ENCODE measurements at regions not wholly inside any gene's neighbourhood (a gene's known extent, or its start where the extent isn't known, plus 50 kb on each side); places are given as distances from the start of the nearest gene placed in this dataset.
"Not testable (repeated sequence)": the region's sequence is repeated elsewhere in the genome, so short reads cannot be mapped to it uniquely, and the experiment has no call there.

GRCh38 chr12:83271201-83271600 lies 584.5 kb downstream of the TMTC2 start:
- Histone ChIP-seq H3K36me3 (ENCODE audit: control insufficient read depth, insufficient read depth, low read length) (no peaks in the 10 kb centered on the region), H3K9ac (ENCODE audit: low read length) (no peak overlapping the region), H3K4me3 (ENCODE audit: low read length) (no peak overlapping the region), H2AK5ac (ENCODE audit: low read length) (no peak overlapping the region), H3K79me2 (ENCODE audit: control insufficient read depth, insufficient read depth, low read length) (no peaks in the 10 kb centered on the region), H3K18ac (ENCODE audit: low read length) (no peak overlapping the region), H3K23ac (ENCODE audit: low read length) (no peak overlapping the region), H2BK5ac (ENCODE audit: low read length) (no peak overlapping the region), H3K56ac (ENCODE audit: low read length) (no peak overlapping the region), H3K4ac (ENCODE audit: low read depth, low read length) (no peak overlapping the region), H2BK120ac (ENCODE audit: low read depth, low read length) (no peak overlapping the region), H3K4me2 (ENCODE audit: low read length) (no peak overlapping the region), H3K27me3 (ENCODE audit: insufficient read depth, low read length, poor library complexity) (no peaks in the 10 kb centered on the region), H3K79me1 (ENCODE audit: low read length) (no peaks in the 10 kb centered on the region), H3K27ac (ENCODE audit: low read depth, low read length) (no peak overlapping the region), H3K4me1 (ENCODE audit: control insufficient read depth, low read depth, low read length) (no peaks in the 10 kb centered on the region), H4K5ac (ENCODE audit: low read length) (no peak overlapping the region), H4K8ac (ENCODE audit: low read depth, low read length) (no peak overlapping the region), H2BK15ac (replicated peaks; ENCODE audit: low read depth) (no peak overlapping the region)
- no CpG with 5 or more reads among the region's 2 CpGs for WGBS (ENCODE audit: extremely low coverage, insufficient coverage, low lambda C conversion rate)
- DNase-seq, result no peak

DNA sequence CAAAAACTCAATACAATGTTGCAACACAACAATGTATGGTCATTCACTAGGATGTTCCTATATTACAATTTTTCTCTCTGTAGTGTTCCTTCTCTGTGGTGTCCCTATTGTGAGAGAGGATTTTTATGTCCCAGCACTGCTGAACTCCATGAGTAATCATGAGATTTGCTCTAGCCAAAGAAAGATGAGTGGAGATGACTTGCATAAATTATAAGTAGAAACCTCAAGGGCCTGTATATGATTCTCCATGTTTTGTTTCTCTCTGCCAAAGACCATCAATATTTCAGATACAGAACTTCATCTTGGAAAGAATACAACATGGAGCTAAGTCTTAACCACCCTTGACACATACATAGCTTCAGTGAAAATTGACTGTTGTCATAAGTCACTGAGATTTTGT lies 579.1 kb downstream of the TMTC2 start:
- no peaks in the 10 kb centered on the region for H3K79me2 ChIP-seq (ENCODE audit: control insufficient read depth, insufficient read depth, low read length)
- no peaks in the 10 kb centered on the region for H3K79me1 ChIP-seq (ENCODE audit: low read length)
- no peaks in the 10 kb centered on the region for H3K27me3 ChIP-seq (ENCODE audit: insufficient read depth, low read length, poor library complexity)
- H3K9ac ChIP-seq (ENCODE audit: low read length), result no peak overlapping the region
- no peak overlapping the region for H2AK5ac ChIP-seq (ENCODE audit: low read length)
- H3K27ac ChIP-seq (ENCODE audit: low read depth, low read length), result no peak overlapping the region
- no peak overlapping the region for H2BK15ac ChIP-seq (replicated peaks; ENCODE audit: low read depth)
- H2BK5ac ChIP-seq (ENCODE audit: low read length), result no peak overlapping the region
- DNase-seq, result no peak
- no peaks in the 10 kb centered on the region for H3K36me3 ChIP-seq (ENCODE audit: control insufficient read depth, insufficient read depth, low read length)
- no peak overlapping the region for H3K4me2 ChIP-seq (ENCODE audit: low read length)
- H3K4me3 ChIP-seq (ENCODE audit: low read length), result no peak overlapping the region
- H2BK120ac ChIP-seq (ENCODE audit: low read depth, low read length), result no peak overlapping the region
- no peak overlapping the region for H3K23ac ChIP-seq (ENCODE audit: low read length)
- H4K8ac ChIP-seq (ENCODE audit: low read depth, low read length), result no peak overlapping the region
- H3K18ac ChIP-seq (ENCODE audit: low read length), result no peak overlapping the region
- H4K5ac ChIP-seq (ENCODE audit: low read length), result no peak overlapping the region
- H3K4ac ChIP-seq (ENCODE audit: low read depth, low read length), result no peak overlapping the region
- H3K56ac ChIP-seq (ENCODE audit: low read length), result no peak overlapping the region
- no peaks in the 10 kb centered on the region for H3K4me1 ChIP-seq (ENCODE audit: control insufficient read depth, low read depth, low read length)

DNA sequence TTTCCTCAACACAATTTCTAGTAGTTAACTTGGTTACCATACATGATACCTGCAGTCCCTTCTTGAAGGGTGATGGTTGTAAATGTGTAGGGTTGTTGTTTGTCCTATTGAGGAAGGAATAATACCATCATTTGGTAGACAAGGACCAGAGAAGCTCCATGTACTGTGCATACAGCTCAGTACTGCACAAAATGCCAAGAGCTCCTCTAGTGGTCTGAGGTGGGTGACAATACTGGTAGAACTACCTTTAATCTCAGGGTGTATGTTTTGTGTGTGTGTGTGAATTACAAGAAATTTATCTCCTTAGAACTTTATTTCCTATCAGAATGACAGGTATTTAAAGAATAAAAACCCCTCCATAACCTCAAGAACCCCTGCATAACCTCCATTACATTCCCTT lies 575.3 kb downstream of the TMTC2 start:
- no peak overlapping the region for H2BK5ac ChIP-seq (ENCODE audit: low read length)
- H3K18ac ChIP-seq (ENCODE audit: low read length), result no peak overlapping the region
- no peak overlapping the region for H3K4me2 ChIP-seq (ENCODE audit: low read length)
- no peak overlapping the region for H3K56ac ChIP-seq (ENCODE audit: low read length)
- H3K9ac ChIP-seq (ENCODE audit: low read length), result no peak overlapping the region
- peak; percentile 27 for DNase-seq
- no peaks in the 10 kb centered on the region for H3K79me2 ChIP-seq (ENCODE audit: control insufficient read depth, insufficient read depth, low read length)
- H3K27me3 ChIP-seq (ENCODE audit: insufficient read depth, low read length, poor library complexity), result no peaks in the 10 kb centered on the region
- no peak overlapping the region for H3K4ac ChIP-seq (ENCODE audit: low read depth, low read length)
- H3K4me1 ChIP-seq (ENCODE audit: control insufficient read depth, low read depth, low read length), result no peaks in the 10 kb centered on the region
- no peak overlapping the region for H2BK120ac ChIP-seq (ENCODE audit: low read depth, low read length)
- H3K4me3 ChIP-seq (ENCODE audit: low read length), result no peak overlapping the region
- H3K79me1 ChIP-seq (ENCODE audit: low read length), result no peaks in the 10 kb centered on the region
- H4K8ac ChIP-seq (ENCODE audit: low read depth, low read length), result no peak overlapping the region
- no peaks in the 10 kb centered on the region for H3K36me3 ChIP-seq (ENCODE audit: control insufficient read depth, insufficient read depth, low read length)
- no peak overlapping the region for H3K27ac ChIP-seq (ENCODE audit: low read depth, low read length)
- H4K5ac ChIP-seq (ENCODE audit: low read length), result no peak overlapping the region
- H2AK5ac ChIP-seq (ENCODE audit: low read length), result no peak overlapping the region
- H2BK15ac ChIP-seq (replicated peaks; ENCODE audit: low read depth), result no peak overlapping the region
- no peak overlapping the region for H3K23ac ChIP-seq (ENCODE audit: low read length)

GRCh38 chr12:83260126-83260525 lies 573.4 kb downstream of the TMTC2 start:
- H2BK120ac ChIP-seq (ENCODE audit: low read depth, low read length); H3K4ac ChIP-seq (ENCODE audit: low read depth, low read length); H3K56ac ChIP-seq (ENCODE audit: low read length); H3K4me3 ChIP-seq (ENCODE audit: low read length); H3K79me1 ChIP-seq (ENCODE audit: low read length); H2BK15ac ChIP-seq (replicated peaks; ENCODE audit: low read depth); H2BK5ac ChIP-seq (ENCODE audit: low read length); H3K27me3 ChIP-seq (ENCODE audit: insufficient read depth, low read length, poor library complexity); H2AK5ac ChIP-seq (ENCODE audit: low read length); H3K4me2 ChIP-seq (ENCODE audit: low read length); H3K27ac ChIP-seq (ENCODE audit: low read depth, low read length); DNase-seq; H3K36me3 ChIP-seq (ENCODE audit: control insufficient read depth, insufficient read depth, low read length); H4K5ac ChIP-seq (ENCODE audit: low read length); H3K23ac ChIP-seq (ENCODE audit: low read length); H4K8ac ChIP-seq (ENCODE audit: low read depth, low read length); H3K79me2 ChIP-seq (ENCODE audit: control insufficient read depth, insufficient read depth, low read length); H3K18ac ChIP-seq (ENCODE audit: low read length); H3K9ac ChIP-seq (ENCODE audit: low read length); H3K4me1 ChIP-seq (ENCODE audit: control insufficient read depth, low read depth, low read length): not testable (repeated sequence)
- no CpG with 5 or more reads among the region's 3 CpGs for WGBS (ENCODE audit: extremely low coverage, insufficient coverage, low lambda C conversion rate)

GRCh38 chr12:83257726-83258125 lies 571.0 kb downstream of the TMTC2 start:
- no peak overlapping the region for H3K18ac ChIP-seq (ENCODE audit: low read length)
- no peaks in the 10 kb centered on the region for H3K4me1 ChIP-seq (ENCODE audit: control insufficient read depth, low read depth, low read length)
- no peak overlapping the region for H4K5ac ChIP-seq (ENCODE audit: low read length)
- H2BK5ac ChIP-seq (ENCODE audit: low read length), result no peak overlapping the region
- DNase-seq, result no peak
- no peaks in the 10 kb centered on the region for H3K79me1 ChIP-seq (ENCODE audit: low read length)
- H3K4ac ChIP-seq (ENCODE audit: low read depth, low read length), result no peak overlapping the region
- H3K4me3 ChIP-seq (ENCODE audit: low read length), result no peak overlapping the region
- H3K36me3 ChIP-seq (ENCODE audit: control insufficient read depth, insufficient read depth, low read length), result no peaks in the 10 kb centered on the region
- no peak overlapping the region for H3K23ac ChIP-seq (ENCODE audit: low read length)
- H3K9ac ChIP-seq (ENCODE audit: low read length), result no peak overlapping the region
- H2BK15ac ChIP-seq (replicated peaks; ENCODE audit: low read depth), result no peak overlapping the region
- no peak overlapping the region for H3K56ac ChIP-seq (ENCODE audit: low read length)
- H3K27ac ChIP-seq (ENCODE audit: low read depth, low read length), result no peak overlapping the region
- no peak overlapping the region for H3K4me2 ChIP-seq (ENCODE audit: low read length)
- no peak overlapping the region for H4K8ac ChIP-seq (ENCODE audit: low read depth, low read length)
- no peaks in the 10 kb centered on the region for H3K27me3 ChIP-seq (ENCODE audit: insufficient read depth, low read length, poor library complexity)
- no peaks in the 10 kb centered on the region for H3K79me2 ChIP-seq (ENCODE audit: control insufficient read depth, insufficient read depth, low read length)
- no peak overlapping the region for H2AK5ac ChIP-seq (ENCODE audit: low read length)
- H2BK120ac ChIP-seq (ENCODE audit: low read depth, low read length), result no peak overlapping the region

- no peaks in the 10 kb centered on the region for H3K4me1 ChIP-seq (ENCODE audit: control insufficient read depth, low read depth, low read length)
- no peak overlapping the region for H3K18ac ChIP-seq (ENCODE audit: low read length)
- no peak overlapping the region for H2BK5ac ChIP-seq (ENCODE audit: low read length)
- no CpG with 5 or more reads among the region's 3 CpGs for WGBS (ENCODE audit: extremely low coverage, insufficient coverage, low lambda C conversion rate)
- H3K56ac ChIP-seq (ENCODE audit: low read length), result no peak overlapping the region
- H3K4me3 ChIP-seq (ENCODE audit: low read length), result no peak overlapping the region
- no peak overlapping the region for H3K27ac ChIP-seq (ENCODE audit: low read depth, low read length)
- H3K4ac ChIP-seq (ENCODE audit: low read depth, low read length), result no peak overlapping the region
- no peak overlapping the region for H3K4me2 ChIP-seq (ENCODE audit: low read length)
- no peak overlapping the region for H2BK120ac ChIP-seq (ENCODE audit: low read depth, low read length)
- no peaks in the 10 kb centered on the region for H3K27me3 ChIP-seq (ENCODE audit: insufficient read depth, low read length, poor library complexity)
- no peak overlapping the region for H2AK5ac ChIP-seq (ENCODE audit: low read length)
- H3K36me3 ChIP-seq (ENCODE audit: control insufficient read depth, insufficient read depth, low read length), result no peaks in the 10 kb centered on the region
- no peaks in the 10 kb centered on the region for H3K79me2 ChIP-seq (ENCODE audit: control insufficient read depth, insufficient read depth, low read length)
- no peak overlapping the region for H2BK15ac ChIP-seq (replicated peaks; ENCODE audit: low read depth)
- H3K9ac ChIP-seq (ENCODE audit: low read length), result no peak overlapping the region
- no peak for DNase-seq
- H3K79me1 ChIP-seq (ENCODE audit: low read length), result no peaks in the 10 kb centered on the region
- no peak overlapping the region for H3K23ac ChIP-seq (ENCODE audit: low read length)
- no peak overlapping the region for H4K5ac ChIP-seq (ENCODE audit: low read length)
- no peak overlapping the region for H4K8ac ChIP-seq (ENCODE audit: low read depth, low read length)
These were observed 569.9 kb downstream of the TMTC2 start for GRCh38 chr12:83256562-83256961.
